OCI-LY7 (cell line): ENCODE measurements at regions not wholly inside any gene's neighbourhood (a gene's known extent, or its start where the extent isn't known, plus 50 kb on each side); places are given as distances from the start of the nearest gene placed in this dataset.

ENCODE experiments used
- CTCF ChIP-seq: fragments of 200-600 bp; sonication (generic); conservative IDR thresholded peaks from 2 replicates; pipeline ENCODE4 v1.5.1; 2014; ENCODE audit warnings: mild to moderate bottlenecking, antibody characterized with exemption, low read length, moderate library complexity, mixed read lengths
- EZH2phosphoT487 ChIP-seq: fragments of 200-600 bp; sonication (generic); IDR thresholded peaks from 2 replicates; pipeline ENCODE4 v1.6.1; 2018; ENCODE audit warnings: low read depth, borderline replicate concordance, mild to moderate bottlenecking, mixed run types, antibody characterized with exemption, low read length, moderate library complexity, mixed read lengths

GRCh38 chr5:6184481-6184880, 193.9 kb downstream of the MED10 start:
- TF ChIP-seq CTCF: no peak
- no peak for TF ChIP-seq EZH2phosphoT487
